RWPE1 (cell line): ENCODE measurements at regions not wholly inside any gene's neighbourhood (a gene's known extent, or its start where the extent isn't known, plus 50 kb on each side); places are given as distances from the start of the nearest gene placed in this dataset.

Experiments used
- CTCF ChIA-PET: fragments of 350-600 bp; sonication (Branson Sonifier 250); formaldehyde crosslinking; extraction: SDS; loops from one replicate; lab custom pipeline; 2021; lab: Yijun Ruan, JAX
- POLR2A ChIA-PET: fragments of 400-600 bp; formaldehyde crosslinking; extraction: SDS; loops from one replicate; lab custom pipeline; 2020; ENCODE audit warnings: antibody characterized with exemption; ENCODE audit not compliant: low non-redundant PET; lab: Yijun Ruan, JAX
- DNase-seq: peaks from one replicate; pipeline ENCODE4 v3.0.0; 2012; ENCODE audit warnings: low spot score
- H3K27ac ChIP-seq: fragments of 450-650 bp; 2 replicates; pipeline ENCODE4 v1.5.1; 2017
- TF ChIP-seq, protein P1 (sequence below): fragments of 450-650 bp; conservative IDR thresholded peaks from 2 replicates; pipeline ENCODE4 v1.5.1; 2017; ENCODE audit warnings: low read depth, mild to moderate bottlenecking

GRCh38 chr1:36591278-36591677 is 108.6 kb upstream of the CSF3R start:
- POLR2A ChIA-PET: no interaction called here
- no peak overlapping the region for H3K27ac ChIP-seq
- TF ChIP-seq, protein P1, sequence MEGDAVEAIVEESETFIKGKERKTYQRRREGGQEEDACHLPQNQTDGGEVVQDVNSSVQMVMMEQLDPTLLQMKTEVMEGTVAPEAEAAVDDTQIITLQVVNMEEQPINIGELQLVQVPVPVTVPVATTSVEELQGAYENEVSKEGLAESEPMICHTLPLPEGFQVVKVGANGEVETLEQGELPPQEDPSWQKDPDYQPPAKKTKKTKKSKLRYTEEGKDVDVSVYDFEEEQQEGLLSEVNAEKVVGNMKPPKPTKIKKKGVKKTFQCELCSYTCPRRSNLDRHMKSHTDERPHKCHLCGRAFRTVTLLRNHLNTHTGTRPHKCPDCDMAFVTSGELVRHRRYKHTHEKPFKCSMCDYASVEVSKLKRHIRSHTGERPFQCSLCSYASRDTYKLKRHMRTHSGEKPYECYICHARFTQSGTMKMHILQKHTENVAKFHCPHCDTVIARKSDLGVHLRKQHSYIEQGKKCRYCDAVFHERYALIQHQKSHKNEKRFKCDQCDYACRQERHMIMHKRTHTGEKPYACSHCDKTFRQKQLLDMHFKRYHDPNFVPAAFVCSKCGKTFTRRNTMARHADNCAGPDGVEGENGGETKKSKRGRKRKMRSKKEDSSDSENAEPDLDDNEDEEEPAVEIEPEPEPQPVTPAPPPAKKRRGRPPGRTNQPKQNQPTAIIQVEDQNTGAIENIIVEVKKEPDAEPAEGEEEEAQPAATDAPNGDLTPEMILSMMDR: no peak
- DNase-seq: no peak
- CTCF ChIA-PET: interaction anchor here (0.8 to 1.5 kb wide), 2 partner anchors 15 to 1353 kb away, joined by 3 to 5 read pairs; no protein-coding TSS in a partner anchor

DNA sequence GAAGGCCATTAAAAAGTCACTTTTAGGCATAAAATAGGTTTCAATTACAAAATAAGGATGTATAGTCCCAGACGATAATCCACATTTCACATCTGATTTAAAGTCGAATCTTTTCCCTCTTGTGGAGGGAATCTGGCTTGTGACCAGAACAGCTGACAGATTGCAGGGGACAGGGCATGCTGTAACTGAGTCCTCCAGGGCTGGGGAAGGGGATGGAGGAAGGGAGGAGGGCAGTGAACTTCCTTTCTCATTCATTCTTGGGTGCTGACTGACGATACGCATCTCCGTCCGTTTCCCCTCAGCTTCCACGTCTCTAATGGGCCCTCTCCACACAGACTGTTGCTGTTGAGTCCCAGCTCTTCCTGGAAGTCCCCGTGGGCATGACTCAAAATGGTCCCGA is 108.1 kb upstream of the CSF3R start:
- no peak for DNase-seq
- ChIA-PET CTCF (no interaction called here), POLR2A (no interaction called here)
- no peak overlapping the region for H3K27ac ChIP-seq
- TF ChIP-seq, protein P1: no peak

GRCh38 chr1:36590264-36590663 is 107.6 kb upstream of the CSF3R start:
- POLR2A ChIA-PET: no interaction called here
- CTCF ChIA-PET: no interaction called here
- TF ChIP-seq, protein P1: no peak

DNA sequence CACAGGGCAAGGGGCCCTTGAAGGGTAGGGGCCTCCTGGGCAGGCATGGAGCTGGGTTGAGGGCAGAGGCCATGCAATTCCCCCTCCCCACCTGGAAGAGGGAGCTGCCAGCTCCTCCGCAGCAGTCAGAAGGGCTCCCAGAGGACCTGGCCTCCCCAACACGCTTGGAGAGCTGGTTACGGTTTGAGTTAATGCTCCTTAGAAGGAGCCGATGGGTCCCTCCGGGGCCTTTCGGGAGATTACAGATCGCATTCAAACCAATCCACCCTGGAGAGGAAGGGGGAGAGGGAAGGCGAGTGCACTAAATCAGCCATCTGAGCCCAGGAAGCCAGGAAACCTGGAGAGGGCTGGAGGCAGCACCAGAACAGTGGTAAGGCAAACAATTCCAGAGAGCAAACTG is 106.3 kb upstream of the CSF3R start:
- no peak overlapping the region for H3K27ac ChIP-seq
- TF ChIP-seq, protein P1: no peak
- POLR2A ChIA-PET: no interaction called here
- DNase-seq: no peak
- CTCF ChIA-PET: interaction anchor here (0.6 kb wide), 1 partner anchor 118 kb away, joined by 5 read pairs; no protein-coding TSS in a partner anchor

More at GRCh38 chr1:36590264-36590663, 107.6 kb upstream of the CSF3R start:
- H3K27ac ChIP-seq: no peak overlapping the region
- DNase-seq: no peak

GRCh38 chr1:36585569-36586548 is 103.1 kb upstream of the CSF3R start:
- ChIA-PET CTCF (interaction anchor here (0.6 to 3.2 kb wide), 4 partner anchors 10 to 133 kb away, joined by 3 to 14 read pairs (median 3); no protein-coding TSS in a partner anchor), POLR2A (no interaction called here)
- no peak overlapping the region for H3K27ac ChIP-seq
- TF ChIP-seq, protein P1: no peak
- DNase-seq: peak; percentile 70

DNA sequence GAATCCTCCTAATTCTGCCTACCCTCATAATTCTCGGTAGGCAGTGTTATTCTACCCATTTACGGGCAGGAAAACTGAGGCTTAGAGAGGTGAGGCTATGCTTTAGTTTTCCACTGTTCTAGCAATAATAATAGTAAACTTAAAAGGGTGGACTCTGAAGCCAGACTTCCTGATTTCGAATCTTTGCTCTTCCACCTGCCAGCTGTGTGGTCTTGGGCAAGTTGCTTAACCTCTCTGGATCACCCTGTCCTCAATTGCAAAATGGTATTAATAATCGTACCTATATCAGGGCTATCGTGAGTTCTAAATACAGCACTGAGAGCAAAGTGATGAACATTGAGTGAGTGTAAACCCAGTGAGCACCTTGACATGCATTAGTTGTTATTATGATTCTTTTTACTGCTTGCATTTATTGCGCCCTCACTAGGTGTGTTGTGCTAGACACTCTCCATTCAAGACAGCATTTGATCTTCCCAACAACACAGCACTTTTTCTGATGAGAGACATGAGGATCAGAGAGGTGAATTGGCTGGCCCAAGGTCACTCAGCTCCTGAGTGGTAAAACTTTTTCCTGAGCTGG is 102.3 kb upstream of the CSF3R start:
- CTCF ChIA-PET: interaction anchor here (3.2 kb wide), 1 partner anchor 9 kb away, joined by 14 read pairs; no protein-coding TSS in a partner anchor
- no peak overlapping the region for H3K27ac ChIP-seq
- DNase-seq: no peak
- TF ChIP-seq, protein P1: no peak
- POLR2A ChIA-PET: no interaction called here
